Smooth muscle cell of the brain vasculature (primary cell): ENCODE measurements at regions not wholly inside any gene's neighbourhood (a gene's known extent, or its start where the extent isn't known, plus 50 kb on each side); places are given as distances from the start of the nearest gene placed in this dataset.

ENCODE experiments used
- DNase-seq: peaks from one replicate; pipeline ENCODE4 v3.0.0-alpha.2; 2012; ENCODE audit warnings: low read depth, low spot score

- no peak for DNase-seq
Measured at GRCh38 chr3:14590569-14590968, 50.4 kb upstream of the GRIP2 start.

GRCh38 chr3:14592390-14592789 lies 52.2 kb upstream of the GRIP2 start:
- no peak for DNase-seq

GRCh38 chr3:14592836-14593235 lies 52.7 kb upstream of the GRIP2 start:
- DNase-seq, result no peak

GRCh38 chr3:14594234-14594633 lies 54.1 kb upstream of the GRIP2 start:
- DNase-seq, result no peak

GRCh38 chr3:14595561-14595960 lies 55.4 kb upstream of the GRIP2 start:
- DNase-seq, result no peak

GRCh38 chr3:14597266-14597665 lies 54.3 kb upstream of the CCDC174 start:
- DNase-seq, result no peak

- DNase-seq, result peak; percentile 10
Measured at GRCh38 chr3:14598143-14598569, 53.4 kb upstream of the CCDC174 start.

GRCh38 chr3:14599488-14599887 lies 52.1 kb upstream of the CCDC174 start:
- DNase-seq, result no peak

GRCh38 chr3:14600075-14600474 lies 51.5 kb upstream of the CCDC174 start:
- no peak for DNase-seq

GRCh38 chr3:14600856-14601610 lies 50.5 kb upstream of the CCDC174 start:
- DNase-seq, result no peak

- DNase-seq, result no peak
Measured at GRCh38 chr3:14601692-14602005, 49.9 kb upstream of the CCDC174 start.
